H1 (cell line): ENCODE measurements at regions not wholly inside any gene's neighbourhood (a gene's known extent, or its start where the extent isn't known, plus 50 kb on each side); places are given as distances from the start of the nearest gene placed in this dataset.

ENCODE experiments used
- CBX8 ChIP-seq: fragments of 300-800, 300-1000 bp; sonication (generic); IDR thresholded peaks from 2 replicates; pipeline ENCODE4 v1.7.1; 2016; ENCODE audit warnings: low read depth, low read length, borderline replicate concordance
- ZNF274 ChIP-seq: IDR thresholded peaks from 2 replicates; pipeline ENCODE4 v1.7.0; 2012; ENCODE audit warnings: low read length, borderline replicate concordance; ENCODE audit errors: extremely low read depth
- TF ChIP-seq, protein P1 (sequence below), 3 experiments: IDR thresholded peaks; 1 replicate in 2 of 3; 2 replicates in 1 of 3; pipeline versions ENCODE4 v1.5.1 to v1.6.1; 2011; ENCODE audit warnings: low read length in 3 of 3, mild to moderate bottlenecking in 3 of 3, inconsistent platforms in 2 of 3, low read depth in 1 of 3, moderate library complexity in 1 of 3; ENCODE audit not compliant: insufficient read depth in 1 of 3; ENCODE audit errors: control extremely low read depth in 1 of 3
- TF ChIP-seq, protein P2 (sequence below): IDR thresholded peaks from 2 replicates; pipeline ENCODE4 v1.6.1; 2012; ENCODE audit warnings: low read length, inconsistent platforms

DNA sequence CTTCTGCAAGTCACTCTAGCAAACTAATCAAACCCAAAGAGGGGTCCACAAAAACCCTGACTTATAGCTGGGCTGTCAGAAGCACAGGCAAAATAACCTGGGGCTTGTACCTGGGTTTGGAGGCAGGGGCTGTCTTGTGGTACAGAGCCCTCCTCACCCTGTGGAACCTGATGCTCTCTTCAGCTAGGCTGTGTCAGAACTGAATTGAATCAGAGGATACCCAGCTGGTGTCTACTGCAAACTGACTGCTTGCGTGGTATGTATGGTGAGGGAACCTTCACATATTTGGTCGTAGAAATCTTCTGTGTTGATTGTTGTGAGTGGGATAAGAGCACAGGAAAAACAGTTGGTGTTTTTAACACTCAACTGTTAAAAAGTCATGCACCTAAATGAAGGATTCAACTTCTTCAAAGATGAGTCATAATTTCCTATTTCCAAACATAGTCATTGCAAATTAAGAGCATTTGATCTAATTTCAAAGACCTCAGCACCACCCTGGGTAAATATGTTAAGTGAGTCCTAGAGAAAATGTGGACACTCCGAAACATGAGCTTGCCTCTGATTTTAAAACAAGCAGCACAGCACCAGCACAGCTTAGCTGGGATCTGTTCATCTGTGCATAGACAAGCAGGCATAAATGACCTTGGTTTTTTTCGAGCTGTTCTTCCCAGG lies 840.2 kb downstream of the UQCRFS1 start:
- TF ChIP-seq, protein P1, sequence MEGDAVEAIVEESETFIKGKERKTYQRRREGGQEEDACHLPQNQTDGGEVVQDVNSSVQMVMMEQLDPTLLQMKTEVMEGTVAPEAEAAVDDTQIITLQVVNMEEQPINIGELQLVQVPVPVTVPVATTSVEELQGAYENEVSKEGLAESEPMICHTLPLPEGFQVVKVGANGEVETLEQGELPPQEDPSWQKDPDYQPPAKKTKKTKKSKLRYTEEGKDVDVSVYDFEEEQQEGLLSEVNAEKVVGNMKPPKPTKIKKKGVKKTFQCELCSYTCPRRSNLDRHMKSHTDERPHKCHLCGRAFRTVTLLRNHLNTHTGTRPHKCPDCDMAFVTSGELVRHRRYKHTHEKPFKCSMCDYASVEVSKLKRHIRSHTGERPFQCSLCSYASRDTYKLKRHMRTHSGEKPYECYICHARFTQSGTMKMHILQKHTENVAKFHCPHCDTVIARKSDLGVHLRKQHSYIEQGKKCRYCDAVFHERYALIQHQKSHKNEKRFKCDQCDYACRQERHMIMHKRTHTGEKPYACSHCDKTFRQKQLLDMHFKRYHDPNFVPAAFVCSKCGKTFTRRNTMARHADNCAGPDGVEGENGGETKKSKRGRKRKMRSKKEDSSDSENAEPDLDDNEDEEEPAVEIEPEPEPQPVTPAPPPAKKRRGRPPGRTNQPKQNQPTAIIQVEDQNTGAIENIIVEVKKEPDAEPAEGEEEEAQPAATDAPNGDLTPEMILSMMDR (IDR thresholded peaks at IDR 0.05; ENCODE audit: control extremely low read depth in 1 of 3, insufficient read depth in 1 of 3, low read depth in 1 of 3, low read length in 3 of 3), result no peak
- TF ChIP-seq ZNF274, result no peak
- TF ChIP-seq CBX8, result no peak
- TF ChIP-seq, protein P2, sequence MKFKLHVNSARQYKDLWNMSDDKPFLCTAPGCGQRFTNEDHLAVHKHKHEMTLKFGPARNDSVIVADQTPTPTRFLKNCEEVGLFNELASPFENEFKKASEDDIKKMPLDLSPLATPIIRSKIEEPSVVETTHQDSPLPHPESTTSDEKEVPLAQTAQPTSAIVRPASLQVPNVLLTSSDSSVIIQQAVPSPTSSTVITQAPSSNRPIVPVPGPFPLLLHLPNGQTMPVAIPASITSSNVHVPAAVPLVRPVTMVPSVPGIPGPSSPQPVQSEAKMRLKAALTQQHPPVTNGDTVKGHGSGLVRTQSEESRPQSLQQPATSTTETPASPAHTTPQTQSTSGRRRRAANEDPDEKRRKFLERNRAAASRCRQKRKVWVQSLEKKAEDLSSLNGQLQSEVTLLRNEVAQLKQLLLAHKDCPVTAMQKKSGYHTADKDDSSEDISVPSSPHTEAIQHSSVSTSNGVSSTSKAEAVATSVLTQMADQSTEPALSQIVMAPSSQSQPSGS, result no peak
